Endothelial cell of umbilical vein (primary cell): ENCODE measurements at regions not wholly inside any gene's neighbourhood (a gene's known extent, or its start where the extent isn't known, plus 50 kb on each side); places are given as distances from the start of the nearest gene placed in this dataset.

Experiments used
- CTCF ChIP-seq, 2 donors: IDR thresholded peaks; 1 replicate in 1 of 2; 2 replicates in 1 of 2; pipeline ENCODE4 v1.5.1; 2011; ENCODE audit warnings: low read length in 2 of 2, mild to moderate bottlenecking in 2 of 2, moderate library complexity in 2 of 2, control low read depth in 1 of 2, inconsistent platforms in 1 of 2, low read depth in 1 of 2; ENCODE audit not compliant: insufficient read depth in 1 of 2; ENCODE audit errors: extremely low read depth in 1 of 2
- MAX ChIP-seq: IDR thresholded peaks from 2 replicates; pipeline ENCODE4 v1.6.1; 2011; ENCODE audit not compliant: insufficient read depth, insufficient read length
- POLR2A ChIP-seq: IDR thresholded peaks from 2 replicates; pipeline ENCODE4 v1.6.1; 2012; ENCODE audit warnings: low read depth, mild to moderate bottlenecking, control low read depth, low read length

GRCh38 chr11:13550761-13551160, 55.0 kb upstream of the PTH start:
- TF ChIP-seq CTCF (IDR thresholded peaks at IDR 0.05; ENCODE audit: extremely low read depth in 1 of 2, insufficient read depth in 1 of 2, low read depth in 1 of 2, low read length in 2 of 2), result no peak
- TF ChIP-seq POLR2A, result no peak
- TF ChIP-seq MAX, result no peak
